Cerebellar cortex (tissue), 1 donor: ENCODE measurements at regions not wholly inside any gene's neighbourhood (a gene's known extent, or its start where the extent isn't known, plus 50 kb on each side); places are given as distances from the start of the nearest gene placed in this dataset.

Experiments used
- DNase-seq: peaks from one replicate; pipeline ENCODE4 v3.0.0-alpha.2; 2015; ENCODE audit warnings: low spot score

- no peak for DNase-seq
Observed at GRCh38 chr6:170134471-170135440, 156.1 kb downstream of the DLL1 start.

- DNase-seq = peak; percentile 61
Observed at GRCh38 chr6:170134031-170134470, 156.8 kb downstream of the DLL1 start.

- no peak for DNase-seq
Observed at GRCh38 chr6:170132561-170132991, 158.3 kb downstream of the DLL1 start.

GRCh38 chr6:170132011-170132521 lies 158.8 kb downstream of the DLL1 start:
- DNase-seq = no peak

GRCh38 chr6:170131351-170131750 lies 159.5 kb downstream of the DLL1 start:
- no peak for DNase-seq

GRCh38 chr6:170130771-170131241 lies 160.1 kb downstream of the DLL1 start:
- DNase-seq = no peak

- no peak for DNase-seq
Observed at GRCh38 chr6:170130201-170130621, 160.7 kb downstream of the DLL1 start.

- DNase-seq = no peak
Observed at GRCh38 chr6:170129691-170130171, 161.1 kb downstream of the DLL1 start.

GRCh38 chr6:170128811-170129681 lies 161.8 kb downstream of the DLL1 start:
- DNase-seq = no peak

- DNase-seq = no peak
Observed at GRCh38 chr6:170128346-170128745, 162.5 kb downstream of the DLL1 start.

- DNase-seq = no peak
Observed at GRCh38 chr6:170127151-170127550, 163.7 kb downstream of the DLL1 start.

GRCh38 chr6:170125456-170126300 lies 165.2 kb downstream of the DLL1 start:
- DNase-seq = no peak

- DNase-seq = no peak
Observed at GRCh38 chr6:170124836-170125235, 166.0 kb downstream of the DLL1 start.

GRCh38 chr6:170124150-170124549 lies 166.7 kb downstream of the DLL1 start:
- no peak for DNase-seq

- no peak for DNase-seq
Observed at GRCh38 chr6:170122651-170123050, 168.2 kb downstream of the DLL1 start.

GRCh38 chr6:170117111-170117972 lies 173.5 kb downstream of the DLL1 start:
- no peak for DNase-seq

- DNase-seq = no peak
Observed at GRCh38 chr6:170116636-170117035, 174.2 kb downstream of the DLL1 start.

GRCh38 chr6:170114956-170115855 lies 175.7 kb downstream of the DLL1 start:
- no peak for DNase-seq
